HG02763 (cell line): ENCODE measurements at regions not wholly inside any gene's neighbourhood (a gene's known extent, or its start where the extent isn't known, plus 50 kb on each side); places are given as distances from the start of the nearest gene placed in this dataset.
"Not testable (repeated sequence)": the region's sequence is repeated elsewhere in the genome, so short reads cannot be mapped to it uniquely, and the experiment has no call there.

ENCODE experiments used
- ATAC-seq: cut with Tn5 transposase; IDR thresholded peaks from one replicate; pipeline ENCODE4 v1.9.1; 2021; ENCODE audit warnings: mild to moderate bottlenecking, moderate library complexity; ENCODE audit not compliant: unreplicated experiment

DNA sequence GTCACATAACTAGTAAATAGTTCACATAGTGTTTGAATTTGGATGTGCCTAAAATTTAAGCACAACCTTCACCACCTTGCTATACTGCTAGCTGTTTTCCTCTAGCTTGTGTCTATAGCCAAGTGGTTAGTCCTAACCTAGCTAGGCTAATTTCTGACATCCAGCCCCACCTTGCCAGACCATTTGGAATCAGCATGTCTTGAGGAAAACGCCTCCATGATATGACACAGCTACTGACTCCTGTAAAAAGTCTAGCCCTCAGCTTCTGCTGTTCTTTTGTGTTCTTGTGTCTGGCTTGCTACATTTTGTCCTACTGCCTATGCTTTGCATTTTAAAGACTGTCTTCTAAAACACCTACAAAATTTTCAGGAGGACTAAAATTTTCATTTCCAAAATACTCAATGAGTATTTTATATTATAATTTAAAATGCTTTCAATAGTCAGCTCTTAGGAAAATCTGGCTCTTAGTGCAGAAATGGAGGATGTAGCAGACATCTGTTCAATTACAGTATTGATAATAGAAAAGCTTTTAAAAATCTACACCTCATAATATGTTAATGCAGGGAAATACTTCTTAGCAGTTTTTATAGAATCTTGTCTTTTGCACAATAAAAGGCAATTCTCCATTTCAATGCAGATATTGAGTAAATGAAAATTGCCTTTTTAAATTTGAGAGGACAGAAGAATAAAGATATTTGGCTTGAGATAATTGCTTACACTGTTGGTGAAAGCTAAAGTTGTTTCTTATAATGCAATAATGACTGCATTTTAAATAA, 160.8 kb upstream of the APP start:
- no peak for ATAC-seq

DNA sequence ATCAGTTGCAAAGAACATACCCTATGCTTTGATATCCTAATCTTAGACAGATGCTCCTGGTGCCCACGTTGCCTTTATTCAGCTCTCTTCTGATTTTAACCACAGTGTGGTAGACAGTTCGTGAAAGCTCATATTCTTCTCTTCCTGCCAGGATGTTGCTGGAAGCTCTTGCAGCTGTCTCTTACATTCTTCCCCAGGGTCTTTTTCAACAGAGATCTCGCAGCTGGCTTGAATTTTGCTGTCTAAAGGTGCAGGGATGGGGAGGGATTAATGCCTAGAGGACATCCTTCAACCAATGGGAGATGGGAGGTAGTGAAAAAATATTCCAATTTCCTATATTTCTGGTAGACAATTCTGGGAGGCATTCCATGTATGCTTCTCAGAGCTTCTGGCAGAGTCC, 150.0 kb upstream of the APP start:
- no peak for ATAC-seq

DNA sequence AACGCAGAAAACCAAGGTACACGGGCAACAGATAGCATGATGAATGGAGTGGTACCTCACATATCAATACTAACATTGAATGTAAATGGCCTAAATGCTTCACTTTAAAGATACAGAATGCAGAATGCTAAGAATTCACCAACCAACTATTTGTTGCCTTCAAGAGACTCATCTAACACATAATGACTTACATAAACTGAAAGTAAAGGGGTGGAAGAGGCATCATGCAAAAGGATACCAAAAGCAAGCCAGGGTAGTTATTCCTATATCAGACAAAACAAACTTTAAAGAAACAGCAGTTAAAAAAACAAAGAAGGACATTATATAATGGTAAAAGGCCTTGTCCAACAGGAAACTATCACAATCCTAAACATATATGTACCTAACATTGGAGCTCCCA, 137.1 kb upstream of the APP start:
- ATAC-seq, result no peak

DNA sequence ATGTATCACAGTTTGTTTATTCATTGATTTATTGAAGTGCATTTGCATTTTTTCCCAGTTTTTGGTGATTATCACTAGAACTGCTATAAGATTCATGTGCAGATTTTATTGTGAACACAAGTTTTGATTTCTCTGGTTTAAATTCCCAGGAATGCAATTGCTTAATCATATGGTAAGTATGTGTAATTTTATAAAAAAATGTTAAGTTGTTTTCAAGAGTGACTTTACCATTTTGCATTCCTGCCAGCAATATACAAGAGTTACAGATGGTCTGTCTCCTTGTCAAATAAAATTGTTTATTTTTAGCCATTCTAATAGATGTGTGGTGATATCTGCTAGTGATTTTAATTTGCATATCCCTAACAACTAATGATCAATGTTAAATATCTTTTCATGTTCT, 127.3 kb upstream of the APP start:
- no peak for ATAC-seq

DNA sequence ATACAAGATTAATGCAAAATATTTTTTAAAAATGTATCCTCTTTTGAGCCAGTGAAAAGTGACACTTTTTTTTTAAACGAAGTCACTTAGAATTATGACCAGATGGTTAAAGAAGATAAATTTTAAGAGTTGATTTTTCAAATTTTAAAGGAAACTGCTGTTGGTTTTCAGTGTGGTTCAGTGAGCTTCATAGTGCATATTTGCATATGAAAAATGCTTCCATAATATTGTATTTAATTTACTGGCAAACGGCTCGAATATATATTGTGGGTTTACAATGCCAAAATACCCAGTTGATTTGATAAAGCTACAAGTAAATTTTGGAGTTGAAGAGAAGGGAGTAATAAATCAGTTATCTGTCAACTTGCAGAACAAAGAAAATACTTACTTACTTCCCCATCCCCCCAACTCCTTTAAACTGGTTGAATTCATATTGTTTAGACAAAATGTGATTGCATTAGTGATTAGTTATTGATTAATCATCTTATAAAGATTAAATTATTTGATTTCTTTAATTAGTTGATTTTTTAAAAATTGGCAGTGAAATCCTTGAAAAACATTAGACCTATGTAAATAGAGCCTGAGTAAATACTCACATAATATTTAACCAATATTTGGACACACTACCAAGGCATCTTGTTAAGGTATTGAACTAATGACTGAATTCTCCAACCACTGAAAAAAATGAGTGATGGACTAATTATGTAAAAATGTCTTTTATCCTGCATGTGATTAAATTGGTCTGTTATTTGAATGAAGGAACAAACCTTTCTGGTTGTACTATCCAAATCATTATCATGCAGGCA, 122.8 kb upstream of the APP start:
- no peak for ATAC-seq

DNA sequence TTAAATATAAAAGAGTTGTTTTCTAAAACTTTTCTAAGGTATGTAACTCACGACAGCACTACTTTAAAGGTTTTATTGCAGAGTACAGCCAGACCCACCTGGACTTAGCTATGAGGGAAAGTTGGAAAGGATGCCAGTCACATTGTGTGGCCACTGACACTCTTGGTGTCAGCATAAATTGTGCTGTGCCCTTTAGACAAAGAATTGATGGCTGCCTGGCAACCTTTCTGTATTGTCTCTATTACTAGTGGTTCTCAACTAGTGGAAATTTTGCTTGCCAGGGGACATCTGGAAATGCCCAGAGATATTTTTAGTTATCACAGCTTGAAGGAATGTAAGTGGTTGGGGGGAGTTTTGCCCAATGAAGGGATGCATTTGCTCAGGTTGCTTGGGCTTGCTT, 117.5 kb upstream of the APP start:
- ATAC-seq, result no peak

DNA sequence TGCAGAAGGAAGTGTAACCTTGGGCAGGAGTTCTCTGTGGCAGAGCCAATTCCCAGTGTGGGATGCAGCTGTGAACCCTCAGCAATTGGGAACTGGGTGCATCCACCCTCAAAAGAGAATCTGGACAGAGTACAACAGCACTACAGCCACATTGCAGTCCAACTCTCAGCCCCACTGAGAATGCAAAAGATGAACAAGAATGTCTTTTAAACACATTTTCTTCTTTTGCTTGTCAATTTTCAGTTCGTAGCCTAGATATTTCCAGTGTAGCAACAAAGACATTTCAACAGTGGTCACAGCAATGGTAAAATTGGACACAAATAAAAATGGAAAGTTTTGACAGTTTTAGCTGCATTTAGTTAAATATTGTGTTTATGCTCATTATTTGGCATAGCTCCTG, 114.0 kb upstream of the APP start:
- ATAC-seq, result no peak

DNA sequence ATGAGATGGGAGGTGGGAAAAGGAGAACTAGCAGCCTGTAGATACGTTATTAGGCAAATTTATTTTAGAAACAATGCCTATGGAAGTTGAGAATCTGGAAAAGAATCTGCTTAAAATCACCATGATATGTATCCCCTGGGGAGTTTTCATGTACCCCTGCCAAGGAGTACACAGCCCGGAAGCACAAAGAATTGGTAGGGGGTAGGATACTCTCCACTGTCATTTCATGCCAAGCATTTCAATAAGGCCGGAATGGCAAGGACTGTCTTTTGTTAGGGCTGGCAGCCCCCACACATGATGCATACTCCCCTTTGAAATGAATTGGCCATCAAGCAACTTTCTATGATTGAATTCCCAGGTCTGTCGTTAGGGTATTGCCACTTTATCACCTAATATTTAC, 111.5 kb upstream of the APP start:
- no peak for ATAC-seq

DNA sequence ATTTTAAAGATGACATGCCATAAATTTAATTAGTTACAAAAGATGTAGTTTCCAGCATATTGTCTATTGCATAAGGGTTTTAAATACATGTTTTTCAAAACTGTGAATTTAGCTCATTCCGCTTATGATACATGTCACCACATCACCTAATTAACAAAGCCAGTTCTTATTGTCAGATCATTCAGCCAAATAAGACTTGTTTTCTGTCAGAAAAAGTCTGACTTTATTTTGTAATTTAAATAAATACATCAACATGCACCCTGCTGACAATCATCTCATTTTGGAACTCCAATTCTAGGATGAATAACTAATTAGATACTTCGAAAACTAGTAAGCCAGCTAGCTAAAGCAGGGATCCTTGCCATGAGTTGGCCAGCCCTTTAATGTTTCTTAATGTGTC, 110.9 kb upstream of the APP start:
- no peak for ATAC-seq

DNA sequence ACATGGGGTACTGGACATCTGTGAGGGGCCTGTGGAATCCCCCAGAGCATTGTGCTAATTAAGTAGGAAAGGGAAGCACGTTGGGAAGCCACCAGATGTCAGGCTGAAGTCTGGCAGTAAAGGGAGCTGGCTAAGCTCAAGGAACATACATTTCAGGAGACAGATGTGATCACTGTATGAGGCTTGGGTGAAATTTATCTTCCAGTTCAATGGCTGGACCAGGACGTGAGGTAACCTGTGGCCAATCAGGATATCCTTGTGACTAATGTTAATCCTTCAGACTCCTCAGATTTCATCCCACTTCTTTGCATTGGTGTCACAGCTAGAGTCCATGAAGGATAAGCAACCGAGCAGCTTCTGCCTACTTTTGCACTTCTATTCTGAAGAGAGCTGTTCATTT, 110.2 kb upstream of the APP start:
- ATAC-seq, result no peak

DNA sequence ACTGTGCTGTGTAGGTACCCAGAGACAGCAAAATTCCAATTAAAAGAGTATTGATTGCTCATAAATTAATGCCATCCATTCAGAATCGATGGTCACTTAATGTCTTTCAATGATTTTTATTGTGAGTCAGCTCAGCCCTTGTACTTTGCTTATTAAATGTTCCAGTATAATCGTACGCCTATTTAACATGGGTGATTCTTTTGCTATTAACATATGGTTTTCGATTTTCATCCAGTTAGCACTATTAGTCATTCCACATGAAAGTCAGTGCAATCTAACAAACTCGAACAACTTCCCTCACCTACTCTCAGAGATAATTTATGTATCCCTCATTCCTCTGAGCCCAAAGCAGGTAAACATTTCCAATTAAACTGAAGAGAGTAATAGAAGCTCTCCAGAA, 109.6 kb upstream of the APP start:
- ATAC-seq, result no peak

DNA sequence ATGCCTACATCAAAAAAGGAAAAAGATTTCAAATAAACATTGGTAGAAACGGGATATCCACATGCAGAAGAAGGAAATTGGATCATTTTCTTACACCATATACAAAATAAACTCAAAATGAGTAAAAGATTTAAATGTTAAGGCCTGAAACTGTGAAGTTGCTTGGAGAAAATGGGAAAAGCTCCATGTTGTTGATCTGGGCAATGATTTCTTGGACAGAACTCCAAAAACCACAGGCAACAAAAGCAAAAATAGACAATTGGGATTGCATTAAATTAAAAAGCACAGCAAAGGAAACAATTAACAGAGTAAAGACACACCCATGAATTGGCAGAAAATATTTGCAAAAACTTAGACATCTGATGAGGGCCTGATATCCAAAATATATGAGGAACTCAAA, 105.2 kb upstream of the APP start:
- ATAC-seq, result no peak

DNA sequence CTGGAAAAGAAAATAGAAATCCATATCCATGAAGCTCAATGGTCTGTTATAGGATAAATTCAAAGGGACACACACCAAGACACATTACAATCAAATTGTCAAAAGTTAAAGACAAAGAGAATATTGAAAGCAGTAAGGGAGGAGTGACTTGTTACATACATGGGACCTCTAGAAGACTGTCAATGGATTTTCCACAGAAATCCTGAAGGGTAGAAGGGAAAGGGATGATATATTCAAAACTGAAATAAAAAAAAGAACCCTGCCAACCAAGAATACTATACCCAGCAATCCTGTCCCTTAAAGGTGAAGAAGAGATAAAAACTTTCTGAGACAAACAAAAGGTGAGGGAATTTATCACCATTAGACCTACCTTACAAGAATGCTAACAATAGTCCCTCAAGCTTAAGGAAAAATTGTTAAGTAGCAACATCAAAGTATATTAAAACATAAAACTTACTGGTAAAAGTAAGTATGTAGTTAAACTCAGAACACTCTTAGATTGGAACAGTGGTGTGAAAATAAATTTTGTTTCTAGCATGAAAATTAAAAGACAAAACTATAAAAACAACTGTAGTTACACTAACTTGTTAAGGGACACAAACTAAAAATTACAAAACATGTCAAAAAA, 103.2 kb upstream of the APP start:
- ATAC-seq, result no peak

DNA sequence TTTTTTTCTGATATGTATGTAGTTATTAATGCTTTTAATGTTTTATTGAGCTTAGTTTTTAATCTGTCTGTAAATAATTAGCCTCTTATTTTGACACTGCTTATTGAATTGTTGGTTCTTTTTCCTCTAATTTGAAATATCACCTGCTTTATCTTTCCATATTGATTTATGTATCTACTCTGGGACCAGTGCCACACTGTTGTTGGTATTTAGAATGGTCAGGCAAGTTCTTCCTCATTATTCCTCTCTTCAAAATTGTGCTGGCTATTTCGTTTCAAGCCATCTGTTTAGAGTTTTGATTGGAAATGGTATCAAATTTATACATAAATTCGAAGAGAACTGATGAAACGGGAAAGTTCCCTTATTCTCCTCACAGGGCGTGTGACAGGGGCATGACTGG, 96.8 kb upstream of the APP start:
- no peak for ATAC-seq

DNA sequence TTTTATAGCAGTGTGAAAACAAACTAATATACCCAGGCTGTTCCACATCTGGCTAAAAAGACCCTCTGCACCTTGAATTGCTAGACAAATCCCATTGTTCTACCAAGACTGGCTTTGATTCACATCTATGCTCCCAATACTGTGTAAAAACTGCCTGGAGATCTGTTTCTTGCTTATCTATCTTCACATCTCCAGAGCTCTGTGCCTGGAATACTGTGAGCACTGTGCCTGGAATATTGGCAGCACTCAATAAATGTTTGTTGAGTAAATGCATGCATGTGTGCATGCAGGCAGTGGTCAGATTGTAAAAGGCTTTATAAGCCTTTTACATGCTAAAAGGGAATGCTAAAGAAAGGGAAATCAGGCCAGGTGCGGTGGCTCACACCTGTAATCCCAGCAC, 75.5 kb upstream of the APP start:
- no peak for ATAC-seq

DNA sequence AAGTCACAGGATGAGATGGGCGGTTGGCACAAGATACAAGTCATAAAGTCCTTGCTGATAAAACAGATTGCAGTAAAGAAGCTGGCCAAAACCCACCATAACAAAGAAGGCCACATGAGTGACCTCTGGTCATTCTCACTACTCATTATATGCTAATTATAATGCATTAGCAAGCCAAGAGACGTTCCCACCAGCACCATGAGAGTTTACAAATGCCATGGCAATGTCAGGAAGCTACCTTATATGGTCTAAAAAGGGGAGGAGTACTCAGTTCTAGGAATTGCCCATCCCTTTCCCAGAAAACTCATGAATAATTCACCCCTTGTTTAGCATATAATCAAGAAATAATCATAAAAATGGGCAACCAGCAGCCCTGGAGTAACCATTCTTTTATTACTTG, 74.9 kb upstream of the APP start:
- no peak for ATAC-seq

DNA sequence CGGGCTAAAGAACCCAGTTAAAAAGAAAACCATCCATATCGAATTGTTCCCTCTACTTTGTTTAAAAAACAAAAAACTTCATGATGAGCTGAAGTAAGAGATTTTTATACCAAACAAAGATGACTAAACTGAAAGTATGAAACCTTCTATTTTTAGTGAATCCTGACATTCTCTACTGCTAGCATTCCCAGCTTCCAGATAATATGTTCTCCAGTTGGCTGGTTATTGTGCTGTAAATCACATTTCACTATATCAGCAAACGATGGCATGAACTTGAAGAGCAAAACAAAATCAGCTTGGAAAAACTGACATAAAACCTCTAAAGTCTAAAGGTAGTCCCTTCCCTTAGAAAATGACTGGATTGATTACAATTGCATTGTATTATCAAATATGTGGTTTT, 68.1 kb upstream of the APP start:
- ATAC-seq, result no peak

DNA sequence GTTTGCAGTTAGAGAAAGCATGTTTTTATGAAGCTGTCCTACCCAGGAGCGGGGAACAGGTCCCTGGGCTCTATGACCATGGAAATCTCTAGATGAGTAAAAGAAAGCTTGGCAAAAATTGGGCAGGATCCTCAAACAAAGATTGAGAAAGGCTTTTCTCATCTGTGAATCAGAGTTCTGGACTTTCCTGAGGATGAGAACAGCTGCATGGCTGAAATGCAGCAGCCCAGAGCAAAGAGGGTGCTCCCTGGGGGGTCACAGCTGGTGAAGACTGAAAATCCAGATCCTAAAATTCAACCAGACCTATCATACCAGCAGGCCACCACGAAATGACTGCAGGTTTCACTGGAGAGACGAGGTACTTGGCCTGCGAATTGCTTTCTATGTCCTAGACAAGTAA, 65.7 kb upstream of the APP start:
- no peak for ATAC-seq

DNA sequence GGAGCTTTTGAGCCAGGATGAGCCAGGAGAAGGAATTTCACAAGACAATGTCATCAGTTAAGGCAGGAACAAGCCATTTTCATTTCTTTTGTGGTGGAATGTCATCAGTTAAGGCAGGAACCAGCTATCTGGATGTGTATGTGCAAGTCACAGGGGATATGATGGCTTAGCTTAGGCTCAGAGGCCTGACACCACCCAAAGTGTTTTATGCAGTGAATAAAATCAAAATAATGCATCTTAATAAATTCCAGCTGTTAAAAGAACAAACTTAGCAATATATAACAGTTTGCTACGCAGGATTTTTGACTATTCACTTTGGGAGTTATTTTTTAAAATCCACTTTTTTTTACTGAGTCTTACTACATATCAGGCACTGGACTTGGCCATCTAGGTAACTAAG, 62.7 kb upstream of the APP start:
- ATAC-seq, result not testable (repeated sequence)

DNA sequence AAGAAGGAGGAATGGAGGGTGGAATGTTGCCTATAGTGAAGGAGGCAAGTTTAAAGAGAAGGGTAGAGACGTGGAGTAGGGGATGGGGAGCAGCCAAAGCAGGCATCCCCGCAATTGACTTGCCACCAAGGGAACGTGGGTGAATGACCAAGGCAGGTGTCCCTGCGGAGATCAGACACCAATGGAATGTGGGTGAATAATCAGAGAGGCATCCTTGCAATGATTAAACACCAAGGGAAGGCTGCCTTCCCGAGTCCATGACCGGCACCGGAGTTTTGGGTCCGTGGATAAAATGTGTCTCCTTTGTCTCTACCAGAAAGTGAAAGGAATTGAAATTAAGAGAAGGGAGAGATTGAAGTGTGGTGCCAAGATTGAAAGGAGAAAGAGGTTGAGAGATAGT, 61.9 kb upstream of the APP start:
- not testable (repeated sequence) for ATAC-seq

DNA sequence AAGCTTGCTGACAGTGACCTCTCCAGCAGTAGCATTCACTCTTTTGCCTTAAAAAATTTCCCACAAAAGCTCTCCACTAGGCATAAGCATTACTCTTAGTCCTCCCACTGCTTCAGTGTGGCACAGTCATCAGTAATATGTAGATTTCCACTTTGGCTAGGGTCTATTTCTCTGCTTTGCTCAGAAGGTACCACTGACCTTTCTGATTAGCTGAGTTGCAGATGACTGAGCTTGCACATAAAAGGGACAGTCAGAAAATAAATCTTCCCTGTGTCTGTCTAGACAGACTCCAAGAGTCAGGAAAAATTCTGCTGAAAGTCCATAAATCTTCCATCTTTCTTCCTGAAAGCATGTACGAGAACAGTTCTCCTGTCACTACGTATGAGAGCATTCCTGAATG, 56.6 kb upstream of the APP start:
- no peak for ATAC-seq

DNA sequence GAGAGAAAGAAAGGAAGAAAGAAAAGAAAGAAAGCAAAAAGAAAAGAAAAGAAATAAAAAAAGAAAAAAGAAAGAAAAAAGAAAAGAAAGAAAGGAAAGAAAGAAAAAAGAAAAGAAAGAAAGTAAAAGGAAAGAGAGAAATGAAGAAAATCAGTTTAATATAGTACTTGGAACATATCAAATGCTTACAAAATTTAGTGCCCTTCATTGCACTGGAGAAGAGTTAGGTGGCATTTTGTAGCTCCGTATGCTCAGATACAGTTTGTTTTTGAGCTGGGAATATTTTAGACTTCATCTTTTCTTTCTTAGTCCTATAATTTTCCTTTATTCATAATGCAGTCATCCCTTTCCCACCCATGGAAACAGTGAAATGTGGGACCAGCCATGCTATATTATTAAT, 56.2 kb upstream of the APP start:
- no peak for ATAC-seq
